Activated CD8-positive, alpha-beta memory T cell treated with anti-CD3 and anti-CD28 coated beads, Interleukin-2, amount 10 ng/mL, durations not matched to agents 7 days and 5 days (primary cell): ENCODE measurements at regions not wholly inside any gene's neighbourhood (a gene's known extent, or its start where the extent isn't known, plus 50 kb on each side); places are given as distances from the start of the nearest gene placed in this dataset.
"Not testable (repeated sequence)": the region's sequence is repeated elsewhere in the genome, so short reads cannot be mapped to it uniquely, and the experiment has no call there.

Experiments used
- ATAC-seq: fragments of 150-1000 bp; cut with Tn5 transposase; one replicate; pipeline ENCODE4 v1.10.0; 2021; ENCODE audit warnings: moderate library complexity
- CTCF ChIA-PET: fragments of 350-600 bp; sonication (Branson Sonifier 250); formaldehyde crosslinking; loops from one replicate; lab custom pipeline; 2021; ENCODE audit warnings: antibody characterized with exemption; lab: Charles Lee
- DNase-seq: peaks from one replicate; pipeline ENCODE4 v3.0.0-alpha.2; 2020
- H3K27ac Mint-ChIP-seq: one replicate; pipeline ENCODE4 v1.8.0; 2021; ENCODE audit warnings: mild to moderate bottlenecking, mixed read lengths
- H3K27me3 Mint-ChIP-seq: one replicate; pipeline ENCODE4 v1.8.0; 2021; ENCODE audit warnings: mixed read lengths
- H3K36me3 Mint-ChIP-seq: one replicate; pipeline ENCODE4 v1.8.0; 2021; ENCODE audit warnings: mild to moderate bottlenecking, mixed read lengths
- H3K4me1 Mint-ChIP-seq: one replicate; pipeline ENCODE4 v1.8.0; 2021; ENCODE audit warnings: mixed read lengths
- H3K4me3 Mint-ChIP-seq: one replicate; pipeline ENCODE4 v1.8.0; 2021; ENCODE audit warnings: mild to moderate bottlenecking, moderate library complexity, mixed read lengths
- H3K9me3 Mint-ChIP-seq: one replicate; pipeline ENCODE4 v1.8.0; 2022; ENCODE audit warnings: low read depth, mixed read lengths

DNA sequence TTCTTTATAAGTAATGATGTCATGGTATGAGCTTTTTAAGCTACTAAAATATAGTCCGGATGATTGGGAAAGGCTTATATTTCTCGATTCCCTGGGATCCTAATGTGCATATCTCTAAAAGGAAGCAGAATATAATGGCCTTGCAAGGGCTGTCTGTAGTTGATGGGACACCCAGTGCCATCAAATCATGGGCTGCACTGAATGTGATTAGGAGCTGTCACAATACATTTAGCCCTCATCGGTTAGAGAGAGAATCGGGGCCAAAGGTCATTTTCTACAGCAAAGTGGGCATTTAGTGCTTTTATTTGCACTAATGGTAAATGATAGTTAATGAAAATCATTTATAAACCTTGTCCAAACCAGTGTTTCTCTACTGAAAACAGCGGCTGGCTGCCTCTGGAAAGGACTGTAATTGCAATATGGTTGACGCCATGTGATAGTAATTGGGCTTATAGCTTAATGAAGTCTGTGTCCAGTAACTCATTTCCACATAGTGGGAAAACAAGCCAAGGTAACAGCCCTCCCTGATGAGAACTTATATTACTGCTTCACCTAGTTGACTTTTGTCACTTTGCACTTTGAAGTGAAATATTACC is 265.0 kb upstream of the AZI2 start:
- Mint-ChIP-seq H3K27me3 (no peaks in the 10 kb centered on the region), H3K4me3 (no peak overlapping the region), H3K4me1 (no peaks in the 10 kb centered on the region), H3K9me3 (no peaks in the 10 kb centered on the region), H3K36me3 (no peaks in the 10 kb centered on the region), H3K27ac (no peak overlapping the region)
- no peak for ATAC-seq
- CTCF ChIA-PET: no interaction called here
- no peak for DNase-seq

GRCh38 chr3:28615071-28615470 is 266.4 kb upstream of the AZI2 start:
- no peak overlapping the region for H3K4me3 Mint-ChIP-seq
- CTCF ChIA-PET: no interaction called here
- H3K27ac Mint-ChIP-seq: no peak overlapping the region
- H3K27me3 Mint-ChIP-seq: no peaks in the 10 kb centered on the region
- DNase-seq (no peak), ATAC-seq (no peak)
- no peaks in the 10 kb centered on the region for H3K4me1 Mint-ChIP-seq
- no peaks in the 10 kb centered on the region for H3K9me3 Mint-ChIP-seq
- no peaks in the 10 kb centered on the region for H3K36me3 Mint-ChIP-seq

DNA sequence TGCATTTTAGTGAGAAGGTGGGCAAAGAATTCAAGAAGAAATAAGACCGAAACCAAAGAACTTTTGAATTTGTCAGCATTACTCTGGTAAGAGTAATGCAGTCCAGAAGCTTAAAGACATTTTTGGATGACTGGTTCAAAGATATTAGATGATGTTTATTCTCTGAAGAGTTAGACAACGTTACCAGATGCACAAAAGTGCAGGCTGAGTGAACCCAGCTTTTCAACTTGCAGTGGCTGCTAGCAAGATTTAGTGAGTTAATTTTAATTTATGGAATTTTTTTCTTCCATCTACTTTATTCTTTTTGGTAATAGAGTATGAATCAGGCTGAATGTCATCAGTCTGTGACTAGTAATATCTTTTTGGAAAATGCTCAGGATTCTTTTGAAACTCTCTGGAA is 267.3 kb upstream of the AZI2 start:
- DNase-seq: no peak
- H3K36me3 Mint-ChIP-seq: no peaks in the 10 kb centered on the region
- H3K27me3 Mint-ChIP-seq: no peaks in the 10 kb centered on the region
- H3K4me3 Mint-ChIP-seq: no peak overlapping the region
- CTCF ChIA-PET: no interaction called here
- H3K9me3 Mint-ChIP-seq: peaks cover 2% of the 10 kb centered on the region
- no peak overlapping the region for H3K27ac Mint-ChIP-seq
- no peaks in the 10 kb centered on the region for H3K4me1 Mint-ChIP-seq
- no peak for ATAC-seq

DNA sequence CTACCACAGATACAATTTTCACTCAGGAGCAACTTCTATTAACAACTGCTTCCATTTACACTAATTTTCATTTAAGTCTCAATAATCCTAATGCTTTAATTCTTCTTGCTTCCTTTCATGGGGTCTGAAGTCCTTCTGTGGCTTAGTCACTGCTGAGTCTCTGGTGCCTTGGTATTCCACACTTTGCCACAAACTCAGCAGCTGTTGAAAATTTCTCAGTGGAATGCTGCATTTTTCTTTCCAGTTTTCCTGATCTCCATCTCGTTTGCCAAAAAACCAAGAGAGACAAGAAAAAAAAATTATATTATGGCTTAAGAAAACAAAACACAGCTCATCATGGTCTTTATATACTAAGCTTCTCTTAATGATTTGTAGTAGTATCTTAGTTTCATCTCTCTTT is 269.2 kb upstream of the AZI2 start:
- Mint-ChIP-seq H3K4me3 (no peak overlapping the region), H3K4me1 (no peaks in the 10 kb centered on the region), H3K27me3 (no peaks in the 10 kb centered on the region), H3K27ac (no peak overlapping the region), H3K9me3 (peaks cover 2% of the 10 kb centered on the region), H3K36me3 (no peaks in the 10 kb centered on the region)
- CTCF ChIA-PET: no interaction called here
- no peak for DNase-seq
- no peak for ATAC-seq

DNA sequence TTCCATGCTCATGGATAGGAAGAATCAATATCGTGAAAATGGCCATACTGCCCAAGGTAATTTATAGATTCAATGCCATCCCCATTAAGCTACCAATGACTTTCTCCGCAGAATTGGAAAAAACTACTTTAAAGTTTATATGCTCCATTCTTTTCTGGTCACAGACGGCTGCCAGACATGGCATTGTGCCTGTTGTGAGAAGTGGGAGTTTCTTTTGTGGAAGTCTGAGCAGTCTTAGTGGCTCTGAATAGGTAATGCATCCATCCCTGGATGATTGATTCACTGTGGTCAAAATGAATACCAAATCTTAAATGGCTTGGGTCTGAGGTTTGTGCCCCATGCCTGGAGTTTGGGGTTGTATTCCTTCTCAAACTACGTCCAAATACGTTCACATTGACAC is 274.5 kb upstream of the AZI2 start:
- no peaks in the 10 kb centered on the region for H3K27me3 Mint-ChIP-seq
- no peak for ATAC-seq
- no peak overlapping the region for H3K4me3 Mint-ChIP-seq
- H3K9me3 Mint-ChIP-seq: peaks cover 2% of the 10 kb centered on the region
- no peaks in the 10 kb centered on the region for H3K36me3 Mint-ChIP-seq
- CTCF ChIA-PET: no interaction called here
- no peak overlapping the region for H3K27ac Mint-ChIP-seq
- DNase-seq: no peak
- H3K4me1 Mint-ChIP-seq: no peaks in the 10 kb centered on the region

DNA sequence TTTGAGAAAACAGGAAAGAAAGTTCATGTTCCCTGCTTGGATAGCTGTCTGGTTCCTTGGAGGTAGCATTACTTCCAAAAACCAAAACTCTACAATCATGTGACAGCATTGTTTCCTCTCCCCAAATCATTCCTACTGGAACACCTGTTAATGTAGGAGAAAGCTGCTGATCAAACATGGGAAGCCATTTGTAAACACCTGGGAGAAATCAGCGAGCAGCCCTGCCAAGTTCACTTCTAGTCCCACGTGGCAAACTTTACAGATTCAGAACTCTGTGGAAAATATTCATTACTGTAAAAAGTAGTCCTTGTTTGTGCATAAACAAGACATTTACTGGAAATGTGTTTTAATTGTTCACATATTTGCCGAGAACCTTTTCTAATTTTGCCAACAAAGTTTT is 275.5 kb upstream of the AZI2 start:
- Mint-ChIP-seq H3K27ac (no peak overlapping the region), H3K36me3 (no peaks in the 10 kb centered on the region), H3K9me3 (peaks cover 2% of the 10 kb centered on the region), H3K27me3 (no peaks in the 10 kb centered on the region), H3K4me1 (no peaks in the 10 kb centered on the region), H3K4me3 (no peak overlapping the region)
- no peak for ATAC-seq
- DNase-seq: no peak
- CTCF ChIA-PET: no interaction called here

GRCh38 chr3:28627843-28628242 is 279.2 kb upstream of the AZI2 start:
- H3K9me3 Mint-ChIP-seq, H3K27ac Mint-ChIP-seq, H3K4me1 Mint-ChIP-seq, ATAC-seq, CTCF ChIA-PET, DNase-seq, H3K4me3 Mint-ChIP-seq, H3K36me3 Mint-ChIP-seq, H3K27me3 Mint-ChIP-seq: not testable (repeated sequence)

DNA sequence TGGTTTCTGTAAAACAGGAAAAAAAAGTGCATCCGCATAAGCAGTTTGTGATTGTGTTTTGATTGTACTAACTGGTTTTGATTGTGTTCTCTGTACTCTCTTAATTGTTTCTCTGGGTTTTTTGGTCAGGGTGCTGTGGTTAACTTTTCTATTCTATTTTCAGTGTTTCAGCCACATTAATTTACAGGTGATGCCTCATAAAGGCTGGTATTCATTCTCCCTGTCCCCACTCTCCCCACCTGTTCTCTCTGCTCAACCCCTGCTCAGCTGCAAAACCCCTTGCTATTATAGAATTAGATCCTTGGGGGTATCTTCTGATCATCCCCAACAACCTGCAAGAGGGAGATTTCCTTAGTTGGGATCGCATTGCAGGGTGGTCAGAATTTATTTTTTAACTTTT is 285.4 kb upstream of the AZI2 start:
- CTCF ChIA-PET: no interaction called here
- no peaks in the 10 kb centered on the region for H3K36me3 Mint-ChIP-seq
- H3K4me3 Mint-ChIP-seq: no peak overlapping the region
- H3K27ac Mint-ChIP-seq: no peak overlapping the region
- H3K9me3 Mint-ChIP-seq: no peaks in the 10 kb centered on the region
- no peak for DNase-seq
- H3K4me1 Mint-ChIP-seq: no peaks in the 10 kb centered on the region
- ATAC-seq: no peak
- no peaks in the 10 kb centered on the region for H3K27me3 Mint-ChIP-seq

- H3K27me3 Mint-ChIP-seq: no peaks in the 10 kb centered on the region
- H3K4me3 Mint-ChIP-seq: no peak overlapping the region
- ATAC-seq (no peak), DNase-seq (no peak)
- no peaks in the 10 kb centered on the region for H3K4me1 Mint-ChIP-seq
- no peaks in the 10 kb centered on the region for H3K36me3 Mint-ChIP-seq
- H3K9me3 Mint-ChIP-seq: no peaks in the 10 kb centered on the region
- CTCF ChIA-PET: no interaction called here
- no peak overlapping the region for H3K27ac Mint-ChIP-seq
Measured at GRCh38 chr3:28637742-28638141, 289.1 kb upstream of the AZI2 start.

DNA sequence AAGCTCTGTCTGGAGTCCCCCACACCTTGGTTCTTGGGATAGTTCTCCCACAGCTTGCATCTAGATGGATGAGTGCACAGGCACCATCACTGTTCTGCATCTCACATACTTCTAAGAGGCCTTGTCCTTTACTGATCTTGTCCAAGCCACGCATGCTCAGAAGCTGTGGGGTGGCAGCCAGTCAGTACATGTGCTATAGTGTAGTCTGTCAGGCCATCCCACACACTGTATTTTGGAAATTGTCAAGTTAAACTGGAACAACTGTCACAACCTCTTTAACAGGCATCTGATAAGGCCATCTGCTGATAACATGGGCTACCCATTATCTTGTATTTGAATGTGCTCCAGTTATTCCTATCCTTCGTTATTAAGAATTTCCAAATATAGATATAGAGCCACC is 296.5 kb upstream of the AZI2 start:
- Mint-ChIP-seq H3K4me3 (no peak overlapping the region), H3K36me3 (no peaks in the 10 kb centered on the region), H3K9me3 (no peaks in the 10 kb centered on the region), H3K27ac (no peak overlapping the region), H3K4me1 (no peaks in the 10 kb centered on the region), H3K27me3 (no peaks in the 10 kb centered on the region)
- CTCF ChIA-PET: interaction anchor here (0.9 kb wide), 1 partner anchor 22 kb away, joined by 3 read pairs; no protein-coding TSS in a partner anchor
- ATAC-seq (no peak), DNase-seq (no peak)

GRCh38 chr3:28646435-28646834 is 297.8 kb upstream of the AZI2 start:
- Mint-ChIP-seq H3K4me3 (no peak overlapping the region), H3K36me3 (no peaks in the 10 kb centered on the region), H3K27ac (no peak overlapping the region), H3K27me3 (no peaks in the 10 kb centered on the region), H3K4me1 (no peaks in the 10 kb centered on the region), H3K9me3 (no peaks in the 10 kb centered on the region)
- CTCF ChIA-PET: interaction anchor here (0.9 kb wide), 1 partner anchor 21 kb away, joined by 3 read pairs; no protein-coding TSS in a partner anchor
- DNase-seq: no peak
- ATAC-seq: no peak

DNA sequence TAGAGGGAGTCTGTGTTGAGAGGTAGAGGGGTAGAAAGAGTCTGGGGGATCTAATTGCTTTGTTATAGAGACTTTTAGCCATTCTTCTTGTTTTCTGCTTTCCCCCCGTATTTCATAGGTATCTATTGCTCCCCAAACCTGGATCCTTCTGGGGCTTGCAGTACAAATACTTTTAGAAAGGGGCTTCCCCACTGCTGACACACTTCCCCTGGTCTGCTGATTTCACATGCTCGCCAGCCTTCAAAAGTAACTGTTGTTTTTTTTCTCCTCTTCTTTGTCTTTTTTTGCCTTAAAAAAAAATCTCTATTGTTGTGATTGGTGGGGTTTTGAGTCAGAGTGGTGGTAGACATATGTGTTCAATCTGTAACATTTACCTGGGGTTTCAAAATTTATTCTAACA is 300.6 kb upstream of the AZI2 start:
- no peaks in the 10 kb centered on the region for H3K27me3 Mint-ChIP-seq

GRCh38 chr3:28651159-28651558 is 302.5 kb upstream of the AZI2 start:
- H3K27me3 Mint-ChIP-seq: no peaks in the 10 kb centered on the region
- H3K36me3 Mint-ChIP-seq: no peaks in the 10 kb centered on the region
- ATAC-seq (no peak), DNase-seq (no peak)
- H3K4me1 Mint-ChIP-seq: no peaks in the 10 kb centered on the region
- no peak overlapping the region for H3K4me3 Mint-ChIP-seq
- H3K9me3 Mint-ChIP-seq: no peaks in the 10 kb centered on the region
- H3K27ac Mint-ChIP-seq: no peak overlapping the region
- CTCF ChIA-PET: interaction anchor here (1.5 kb wide), 1 partner anchor 16 kb away, joined by 3 read pairs; no protein-coding TSS in a partner anchor

More for the DNA sequence above, 300.6 kb upstream of the AZI2 start:
- H3K4me1 Mint-ChIP-seq: no peaks in the 10 kb centered on the region
- no peak overlapping the region for H3K4me3 Mint-ChIP-seq
- ATAC-seq: no peak
- no peaks in the 10 kb centered on the region for H3K9me3 Mint-ChIP-seq
- no peak for DNase-seq
- H3K36me3 Mint-ChIP-seq: no peaks in the 10 kb centered on the region
- no peak overlapping the region for H3K27ac Mint-ChIP-seq
- CTCF ChIA-PET: no interaction called here

DNA sequence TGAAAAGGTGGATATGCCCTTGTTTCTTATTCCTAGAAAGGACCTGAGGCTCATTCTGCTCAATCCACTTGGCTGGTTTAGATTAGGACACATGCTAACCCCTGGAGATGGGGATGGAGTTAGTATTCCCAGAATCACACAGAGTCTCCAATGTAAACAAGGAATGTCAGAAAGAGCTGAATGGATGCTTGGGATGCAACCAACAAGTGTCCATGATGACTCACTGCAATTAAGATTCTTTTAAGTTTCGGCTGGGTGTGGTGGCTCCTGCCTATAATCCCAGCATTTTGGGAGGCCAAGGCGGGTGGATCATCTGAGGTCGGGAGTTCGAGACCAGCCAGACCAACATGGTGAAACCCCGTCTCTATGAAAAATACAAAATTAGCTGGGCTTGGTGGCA is 315.5 kb upstream of the AZI2 start:
- Mint-ChIP-seq H3K4me1 (peaks cover 8% of the 10 kb centered on the region), H3K27ac (no peak overlapping the region), H3K9me3 (no peaks in the 10 kb centered on the region), H3K4me3 (no peak overlapping the region), H3K36me3 (no peaks in the 10 kb centered on the region), H3K27me3 (no peaks in the 10 kb centered on the region)
- ATAC-seq: no peak
- CTCF ChIA-PET: no interaction called here
- no peak for DNase-seq
